RCC 7860 (cell line): ENCODE measurements at regions not wholly inside any gene's neighbourhood (a gene's known extent, or its start where the extent isn't known, plus 50 kb on each side); places are given as distances from the start of the nearest gene placed in this dataset.

Source experiments
- DNase-seq: peaks from one replicate; pipeline ENCODE4 v3.0.0-alpha.2; 2015; ENCODE audit warnings: low spot score
- FAIRE-seq: peaks from 2 replicates; lab custom pipeline; 2012; peaks lifted over from hg19 to GRCh38; lab: Jason Lieb, UNC

- no peak for FAIRE-seq
Observed at GRCh38 chr11:95494856-95495255, 263.9 kb upstream of the SESN3 start.

DNA sequence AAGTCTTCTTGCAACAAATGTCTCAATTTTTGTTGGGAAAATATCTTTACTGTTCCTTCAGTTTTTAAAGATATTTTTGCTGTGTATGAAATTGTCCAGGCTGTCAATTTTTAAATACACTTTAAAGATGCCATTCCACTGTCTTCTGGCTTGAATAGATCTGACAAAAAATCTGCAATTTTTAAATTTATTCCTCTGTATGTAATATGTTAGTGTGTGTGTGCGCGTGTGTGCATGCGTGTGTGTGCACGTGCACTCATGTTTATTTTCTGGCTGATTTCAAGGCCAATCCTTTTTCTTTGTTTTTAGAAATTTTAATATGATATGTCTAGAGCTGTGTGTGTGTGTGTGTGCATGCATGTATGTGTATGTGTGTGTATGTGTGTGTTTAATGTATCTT, 263.2 kb upstream of the SESN3 start:
- DNase-seq (no peak), FAIRE-seq (no peak)

More at GRCh38 chr11:95494856-95495255, 263.9 kb upstream of the SESN3 start:
- DNase-seq: no peak

GRCh38 chr11:95490625-95491024, 259.6 kb upstream of the SESN3 start:
- DNase-seq (no peak), FAIRE-seq (no peak)

GRCh38 chr11:95487938-95488337, 256.9 kb upstream of the SESN3 start:
- no peak for DNase-seq
- FAIRE-seq: no peak

DNA sequence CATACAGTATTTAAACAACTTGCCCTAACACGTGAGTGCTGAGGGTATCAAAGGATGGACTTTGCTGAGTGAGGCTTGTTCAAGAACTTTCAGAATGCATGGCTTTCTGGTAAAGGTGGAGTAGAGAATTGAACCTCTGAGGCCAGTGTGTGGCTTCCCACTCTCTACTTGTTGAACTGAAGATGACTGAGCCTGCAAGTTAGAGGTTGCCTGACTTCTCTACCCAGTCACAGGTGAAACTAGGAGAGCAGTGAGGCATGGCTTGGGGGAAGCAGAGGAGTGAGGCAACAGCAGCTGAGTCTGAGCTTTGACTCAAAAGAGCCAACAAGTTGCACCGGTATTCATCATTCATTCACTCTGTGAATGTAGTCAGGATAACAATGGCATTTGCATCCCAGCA, 256.4 kb upstream of the SESN3 start:
- DNase-seq (no peak), FAIRE-seq (no peak)

DNA sequence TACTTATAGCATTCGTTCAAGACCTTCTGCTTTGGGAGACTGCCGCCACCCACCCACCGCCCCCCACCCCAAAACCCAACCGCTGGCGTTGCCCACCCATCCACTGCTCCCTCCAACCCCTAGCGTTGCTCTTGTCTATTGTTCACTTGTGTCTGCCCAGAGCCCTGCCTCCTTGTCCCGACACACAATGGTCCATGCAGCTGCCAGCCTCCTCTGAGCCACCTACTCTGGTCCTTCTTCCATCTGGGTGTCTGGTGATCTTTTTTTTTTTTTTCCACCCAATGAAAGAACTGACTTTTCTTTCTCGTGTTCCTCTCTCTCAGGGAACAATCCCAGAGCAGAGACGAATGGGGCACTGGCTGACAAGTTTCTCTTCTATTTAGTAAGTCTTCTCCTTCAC, 256.0 kb upstream of the SESN3 start:
- FAIRE-seq (no peak), DNase-seq (no peak)

DNA sequence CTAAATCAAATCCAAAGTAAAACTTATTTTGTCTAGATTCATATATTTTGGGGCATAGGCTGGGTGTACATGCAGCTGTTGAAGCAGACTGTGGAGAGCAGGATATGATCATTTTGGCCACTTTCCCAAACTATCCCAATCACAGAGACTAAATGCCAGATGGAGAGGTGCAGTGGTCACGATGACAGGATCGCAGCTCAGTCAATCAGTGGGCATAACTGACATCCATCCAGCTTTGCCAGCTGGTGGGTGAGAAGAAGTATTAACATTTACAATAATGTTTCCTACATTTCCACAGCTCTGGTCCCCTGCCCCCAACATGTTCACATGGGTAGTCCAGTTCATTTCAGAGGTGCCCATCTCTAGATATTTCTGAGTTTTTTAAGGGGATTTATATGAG, 255.5 kb upstream of the SESN3 start:
- DNase-seq (no peak), FAIRE-seq (no peak)

DNA sequence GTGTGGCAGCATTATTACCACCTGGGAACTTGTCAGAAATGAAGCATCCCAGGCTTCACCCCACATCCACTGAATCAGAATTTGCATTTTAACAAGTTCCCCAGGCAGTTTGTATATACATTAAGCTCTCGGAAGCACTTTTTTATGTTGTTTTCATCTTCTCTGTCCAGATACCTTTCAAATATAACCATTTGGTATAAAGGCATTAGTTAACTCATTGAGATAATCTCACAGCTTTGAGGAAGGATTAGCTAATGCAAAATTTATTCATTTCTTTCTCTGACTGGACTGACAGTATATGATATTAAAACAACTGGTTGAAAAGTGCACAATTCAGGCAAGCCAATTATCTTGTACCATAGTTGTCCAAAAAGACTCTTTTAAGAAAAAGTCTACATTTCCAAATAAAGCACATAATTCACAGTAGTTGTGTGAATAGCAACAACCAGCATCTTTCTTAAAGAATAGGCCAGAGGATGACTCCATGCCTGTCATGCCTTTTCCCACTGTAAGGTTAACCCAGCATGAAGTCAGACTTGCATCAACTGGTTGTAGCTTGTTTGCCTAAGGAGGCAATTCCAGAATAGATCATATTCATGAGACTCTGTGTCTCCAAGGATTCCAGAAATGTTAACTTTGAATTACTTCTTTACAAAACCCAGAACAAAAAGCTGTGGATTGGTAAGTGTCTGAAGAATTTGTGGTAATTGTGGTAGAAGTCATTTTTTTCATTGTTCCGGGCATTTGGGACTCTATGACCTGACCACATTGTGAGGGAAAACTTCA, 254.3 kb upstream of the SESN3 start:
- DNase-seq: no peak
- no peak for FAIRE-seq

DNA sequence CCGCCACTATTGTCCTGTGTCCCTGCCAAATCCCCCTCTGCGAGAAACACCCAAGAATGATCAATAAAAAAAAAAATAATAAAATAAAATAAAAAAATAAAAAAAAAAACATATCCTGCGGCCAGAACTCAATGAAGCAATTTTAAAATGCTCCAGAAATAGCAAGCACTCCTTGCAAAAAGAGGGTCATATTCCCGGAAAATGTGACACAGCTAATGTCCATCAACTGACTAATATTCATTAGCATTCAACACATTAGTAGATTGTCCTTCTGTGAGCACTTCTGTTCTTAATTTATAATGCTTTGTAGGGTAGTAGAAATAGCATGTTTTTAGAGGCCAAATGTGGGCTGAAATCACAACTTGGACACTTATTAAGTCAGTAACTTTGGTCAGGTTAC, 252.3 kb upstream of the SESN3 start:
- DNase-seq (no peak), FAIRE-seq (no peak)

GRCh38 chr11:95478003-95478402, 247.0 kb upstream of the SESN3 start:
- no peak for FAIRE-seq
- no peak for DNase-seq

- FAIRE-seq: no peak
- DNase-seq: no peak
Observed at GRCh38 chr11:95469258-95469657, 238.3 kb upstream of the SESN3 start.

GRCh38 chr11:95466416-95466815, 235.4 kb upstream of the SESN3 start:
- FAIRE-seq (no peak), DNase-seq (no peak)

GRCh38 chr11:95465887-95466286, 234.9 kb upstream of the SESN3 start:
- FAIRE-seq (no peak), DNase-seq (no peak)

- FAIRE-seq (no peak), DNase-seq (no peak)
Observed at GRCh38 chr11:95461858-95462257, 230.9 kb upstream of the SESN3 start.

DNA sequence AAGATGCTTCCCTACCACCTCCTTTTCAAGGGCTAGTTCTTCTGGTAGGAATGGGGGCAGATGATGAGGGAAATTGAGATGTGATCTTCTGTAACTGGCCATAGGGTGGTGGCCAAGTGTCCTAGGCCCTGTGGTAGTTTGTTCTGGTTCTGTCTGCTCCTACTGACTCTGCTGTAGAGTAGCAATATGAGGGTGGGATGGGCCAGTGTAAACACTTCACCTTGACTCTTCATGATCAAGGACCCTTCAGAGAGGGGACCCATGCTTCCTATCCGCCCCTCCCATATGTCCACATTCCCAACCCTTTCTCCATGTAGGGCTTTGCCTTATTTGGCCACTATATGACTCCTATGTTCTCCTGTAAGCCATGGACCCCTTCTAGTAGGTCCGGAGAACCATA, 230.3 kb upstream of the SESN3 start:
- FAIRE-seq (no peak), DNase-seq (no peak)

DNA sequence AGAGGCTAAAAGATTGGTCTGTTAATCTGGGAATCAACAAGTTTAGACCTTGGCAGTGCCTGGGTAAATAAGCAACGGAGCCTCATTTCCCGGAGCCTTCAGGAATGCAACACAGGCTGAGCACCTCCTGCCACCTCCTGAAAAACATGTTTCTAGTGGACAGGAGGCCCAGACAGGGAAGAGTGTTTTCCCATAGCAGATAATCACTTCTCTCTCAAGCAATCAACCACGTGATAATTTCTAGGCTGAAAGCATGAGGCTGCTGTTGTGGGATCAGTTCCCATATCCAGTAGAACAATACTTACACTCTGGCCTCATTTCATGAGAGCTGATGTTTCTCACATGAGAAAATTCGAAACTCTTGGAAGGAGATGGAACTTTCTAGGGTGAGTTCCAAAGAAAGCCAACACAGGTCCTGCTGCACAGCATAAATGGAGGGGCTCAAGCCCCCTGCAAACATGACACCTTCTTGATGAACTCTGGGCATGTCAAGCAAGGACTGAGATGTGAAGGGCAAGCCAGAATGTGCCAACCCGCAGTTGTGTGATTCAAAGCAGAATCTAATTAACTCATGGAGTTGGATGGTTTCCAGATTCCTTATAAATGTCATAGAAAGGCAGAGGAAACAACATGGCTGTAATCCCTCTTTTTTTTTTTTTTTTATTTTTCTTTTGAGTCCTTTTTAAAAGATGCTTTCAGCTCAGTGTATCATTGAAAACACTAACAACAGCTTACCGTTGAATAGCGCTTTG, 228.5 kb upstream of the SESN3 start:
- DNase-seq: no peak
- FAIRE-seq: no peak

- DNase-seq (no peak), FAIRE-seq (no peak)
Observed at GRCh38 chr11:95456714-95457491, 225.9 kb upstream of the SESN3 start.

DNA sequence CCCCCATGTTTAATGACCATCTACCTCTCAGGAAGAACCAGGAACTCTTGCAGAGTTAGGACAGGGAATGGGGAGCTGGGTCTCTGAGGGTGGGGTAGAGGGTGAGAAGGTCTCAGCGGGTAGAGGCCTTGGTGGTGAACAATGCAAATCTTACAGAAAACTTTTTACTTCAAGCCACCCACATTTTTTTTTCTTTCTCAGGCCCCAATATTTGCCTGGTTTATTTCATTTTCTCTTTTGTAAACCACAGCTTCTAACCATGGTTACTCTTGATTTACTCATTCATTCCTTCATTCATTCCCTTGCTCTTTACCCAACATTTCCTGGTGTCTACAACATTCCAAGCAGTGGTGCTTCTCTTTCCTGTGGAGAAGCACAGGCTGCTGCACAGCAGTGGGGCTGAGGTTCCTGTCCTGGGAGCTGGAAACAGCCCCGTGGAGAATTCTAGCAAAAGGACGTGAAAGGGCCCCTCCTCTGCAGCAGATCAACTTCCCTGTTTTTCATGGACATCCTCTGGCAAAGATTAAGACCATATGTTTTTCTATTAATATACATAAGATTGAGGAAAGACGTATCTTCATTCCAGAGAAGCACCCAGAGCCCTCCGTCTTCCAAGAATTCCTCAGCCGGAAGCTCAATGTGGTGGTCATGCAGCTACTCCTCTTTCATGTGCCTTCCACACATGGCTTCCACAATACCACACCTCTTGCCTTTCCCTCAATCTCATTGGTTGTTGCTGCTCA, 224.4 kb upstream of the SESN3 start:
- DNase-seq (no peak), FAIRE-seq (no peak)

DNA sequence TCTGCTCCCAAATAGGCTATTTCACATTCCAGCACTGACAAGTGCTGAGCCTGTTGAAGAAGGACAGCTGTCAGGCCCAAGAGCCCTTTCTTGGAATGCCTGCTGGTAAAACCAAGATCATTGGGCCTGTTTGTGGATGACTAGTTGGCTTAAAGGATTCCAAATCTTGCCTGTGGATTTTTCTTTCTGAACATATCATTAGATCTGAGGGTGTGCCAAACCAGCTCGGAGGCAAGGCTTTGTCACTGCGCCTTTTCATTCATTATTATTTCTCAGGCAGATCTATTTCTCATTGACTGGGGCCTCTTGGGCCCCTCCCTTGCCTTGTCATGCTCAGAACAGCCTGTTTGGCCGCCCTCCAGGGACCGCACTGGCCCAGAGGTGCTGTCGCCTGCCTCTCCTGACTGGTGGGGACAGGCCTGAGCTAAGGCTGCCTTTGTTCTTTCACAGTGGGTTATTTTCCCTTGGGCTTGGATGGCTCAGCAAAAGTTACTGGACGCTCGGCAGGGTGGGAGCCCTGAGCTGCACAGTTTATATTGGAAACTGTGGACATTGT, 222.7 kb upstream of the SESN3 start:
- no peak for FAIRE-seq
- no peak for DNase-seq

- FAIRE-seq (no peak), DNase-seq (no peak)
Observed at GRCh38 chr11:95451682-95452081, 220.7 kb upstream of the SESN3 start.

DNA sequence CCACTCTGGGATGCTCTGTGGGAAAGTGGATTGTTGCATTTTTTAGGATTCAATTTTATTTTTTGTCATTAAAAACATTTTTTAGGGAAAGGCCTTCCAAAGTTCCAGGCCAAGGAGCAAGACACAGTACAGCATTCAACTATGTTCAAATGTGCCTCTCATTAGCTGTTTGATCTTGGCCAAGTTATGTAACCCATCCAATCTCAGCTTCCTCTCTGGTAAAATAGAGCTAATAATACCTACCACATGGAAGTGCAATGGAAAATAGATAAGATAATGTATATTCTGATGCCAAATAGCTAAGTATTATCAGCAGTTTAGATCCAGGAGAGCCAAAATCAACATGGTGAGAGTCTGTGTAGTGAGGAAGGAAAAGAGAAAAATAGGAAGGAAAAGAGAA, 220.3 kb upstream of the SESN3 start:
- FAIRE-seq: no peak
- DNase-seq: no peak
